ENCODE measurements at regions not wholly inside any gene's neighbourhood (a gene's known extent, or its start where the extent isn't known, plus 50 kb on each side); places are given as distances from the start of the nearest gene placed in this dataset.

DNA sequence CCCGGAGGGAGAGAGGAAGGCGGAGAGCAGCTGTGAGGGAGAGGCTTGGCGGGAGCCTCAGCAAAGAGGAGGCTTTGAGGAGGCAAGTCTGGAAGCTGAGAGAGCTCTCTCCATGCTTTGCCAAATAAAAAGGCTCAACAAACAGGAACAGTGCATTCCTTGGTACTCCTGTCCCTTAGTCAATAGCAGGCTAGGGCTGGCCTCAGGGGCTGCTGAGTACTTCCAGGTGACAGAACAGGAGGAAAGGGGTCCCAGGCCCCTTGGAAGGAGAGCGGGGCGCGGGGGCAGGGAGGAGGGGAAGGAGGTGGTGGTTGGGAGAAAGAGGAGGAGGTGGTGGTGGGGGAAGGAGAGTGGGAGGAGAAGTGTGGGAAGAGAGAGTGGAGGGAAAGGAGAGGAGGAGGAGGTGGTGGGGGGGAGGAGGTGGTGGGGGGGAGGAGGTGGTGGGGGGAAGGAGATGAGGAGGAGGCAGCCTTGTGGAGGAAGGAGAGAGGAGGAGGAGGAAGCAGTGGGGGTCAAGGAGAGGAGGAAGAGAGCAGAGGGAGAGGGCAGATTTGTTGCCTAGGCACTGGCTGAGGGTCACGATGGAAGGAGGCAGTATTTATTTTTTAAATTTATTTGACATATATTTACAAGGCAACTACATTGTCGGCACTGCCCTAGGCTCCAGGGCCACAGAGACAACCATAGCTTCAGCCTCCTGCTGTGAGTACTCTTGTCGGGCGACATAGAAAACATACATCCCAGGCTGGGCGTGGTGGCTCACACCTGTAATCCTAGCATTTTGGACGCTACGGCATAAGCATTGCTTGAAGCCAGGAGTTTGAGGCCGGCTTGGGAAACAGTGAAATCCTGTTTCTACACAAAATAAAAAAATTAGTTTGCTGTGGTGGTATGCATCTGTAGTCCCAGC lies 74.2 kb upstream of the ZBED5 start:
- DNase-seq (ENCODE audit: low read depth), result no peak
- in situ Hi-C loops (cut with HindIII; ENCODE audit: low pct_unique_long_range_greater_than_20kb, low sequenced_read_pairs), result no loop called here

DNA sequence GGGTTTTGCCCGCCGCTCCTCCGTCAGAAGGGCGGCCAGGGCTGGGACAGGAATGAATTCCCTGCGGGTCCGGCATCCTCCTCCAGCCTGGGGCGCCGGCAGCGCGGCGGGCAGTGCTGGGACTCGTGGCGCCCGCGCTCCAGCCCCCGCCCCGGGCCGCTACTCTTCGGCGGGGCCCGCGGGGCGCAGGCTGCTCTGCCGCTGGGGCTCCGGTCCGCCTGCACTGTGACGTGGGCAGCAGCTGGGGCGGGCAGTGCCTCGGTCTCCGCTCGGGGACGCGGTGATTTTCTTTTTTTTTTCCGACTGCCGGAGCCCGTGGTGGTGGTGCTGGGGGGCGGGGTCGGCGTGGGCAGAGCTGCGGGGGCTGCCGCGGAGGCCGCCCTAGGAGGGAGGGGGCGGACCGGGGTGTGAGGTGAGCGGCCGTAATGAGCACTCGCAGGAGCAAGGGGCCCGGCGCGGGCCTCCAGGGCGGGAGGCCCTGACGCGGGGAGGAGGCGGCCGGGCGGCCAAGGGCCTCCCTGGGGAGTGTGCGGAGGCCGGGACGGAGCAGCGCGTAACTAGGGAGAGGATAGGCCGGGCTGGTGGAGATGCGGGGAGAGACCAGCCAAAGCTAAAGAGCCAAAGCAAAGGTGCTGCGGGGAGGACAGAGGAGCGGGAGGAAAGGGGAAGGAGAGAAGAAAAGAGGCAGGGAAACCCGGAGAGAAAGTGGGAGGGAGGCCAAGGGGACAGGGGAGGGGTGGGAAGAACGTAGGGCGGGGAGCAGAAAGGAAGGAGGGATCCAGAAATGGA lies 73.3 kb upstream of the ZBED5 start:
- in situ Hi-C loops (cut with HindIII; ENCODE audit: low pct_unique_long_range_greater_than_20kb, low sequenced_read_pairs), result no loop called here
- peak; percentile 83 for DNase-seq (ENCODE audit: low read depth)

DNA sequence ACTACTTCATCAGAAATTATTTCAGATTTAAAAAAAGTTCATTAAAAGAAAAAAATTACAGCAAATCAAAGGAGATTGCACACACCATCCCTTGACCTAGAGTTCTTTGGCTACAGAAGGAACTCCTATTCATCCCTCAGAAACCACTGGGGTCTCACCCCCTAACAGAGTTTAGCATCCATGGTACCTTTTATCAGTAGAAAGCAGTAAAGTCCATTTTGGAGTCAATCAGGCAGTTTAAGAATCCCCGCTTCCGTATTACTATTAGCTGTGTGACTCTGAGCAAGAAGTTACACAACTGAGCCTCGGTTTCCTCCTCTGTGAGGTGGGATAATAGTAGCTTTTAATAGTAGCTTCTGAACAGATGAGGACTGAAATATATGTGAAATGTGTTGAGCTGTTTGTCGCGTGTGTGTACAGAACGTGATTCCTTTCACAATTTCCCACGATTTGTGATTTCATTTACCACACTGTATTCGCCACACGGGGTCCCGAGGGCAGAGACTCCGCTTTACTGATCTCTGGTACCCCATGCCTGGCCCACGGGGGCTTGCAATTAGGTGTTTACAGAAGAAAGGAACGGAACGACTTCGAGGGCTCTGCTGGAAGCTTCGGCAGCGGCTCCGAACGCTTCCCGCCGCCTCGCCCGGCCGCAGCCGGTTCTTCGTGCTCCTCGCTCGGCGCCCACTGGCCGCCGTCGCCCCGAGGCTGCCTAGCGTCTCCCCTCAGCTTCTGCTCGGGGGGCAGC lies 72.5 kb upstream of the ZBED5 start:
- no peak for DNase-seq (ENCODE audit: low read depth)
- in situ Hi-C loops (cut with HindIII; ENCODE audit: low pct_unique_long_range_greater_than_20kb, low sequenced_read_pairs), result no loop called here

DNA sequence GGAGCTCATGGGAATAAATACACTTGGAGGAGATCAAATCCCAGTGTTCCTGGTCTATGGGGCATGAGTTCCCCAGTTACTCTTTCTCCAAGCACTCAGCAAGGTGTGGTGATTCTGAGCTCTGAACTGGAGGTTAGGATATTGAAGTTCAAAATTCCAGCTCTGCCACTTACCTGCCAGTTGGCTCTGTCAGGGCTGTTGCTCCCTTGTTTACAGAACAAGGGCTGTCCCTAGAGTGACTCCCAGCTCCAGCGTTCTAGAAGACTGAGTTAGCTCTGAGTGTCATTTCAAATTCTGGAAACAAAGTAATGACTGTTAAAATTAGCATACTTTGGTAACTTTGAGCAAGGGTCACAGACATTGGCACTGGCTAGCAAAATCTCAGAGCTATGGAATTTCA lies 69.7 kb upstream of the ZBED5 start:
- peak; percentile 47 for DNase-seq (ENCODE audit: low read depth)
- in situ Hi-C loops (cut with HindIII; ENCODE audit: low pct_unique_long_range_greater_than_20kb, low sequenced_read_pairs), result no loop called here

DNA sequence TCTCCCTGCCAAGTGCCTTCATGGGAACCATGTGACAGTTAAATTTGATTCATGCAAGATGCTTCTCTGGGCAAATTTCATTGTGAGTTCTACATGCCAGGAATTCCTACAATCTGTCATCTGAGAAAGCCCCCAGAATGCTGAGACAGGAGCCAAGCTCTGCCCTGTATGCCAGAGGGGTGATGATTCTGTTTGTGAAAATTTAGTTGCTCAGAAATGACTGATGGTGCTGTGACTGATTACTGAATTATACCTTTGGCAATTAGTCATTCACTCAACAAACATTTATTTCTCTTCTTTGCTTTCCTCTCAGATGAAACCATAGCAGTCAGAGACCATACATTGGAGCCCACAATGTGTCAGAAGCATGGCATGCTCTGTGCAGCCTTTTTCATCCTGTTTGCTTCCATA lies 69.0 kb upstream of the ZBED5 start:
- DNase-seq (ENCODE audit: low read depth), result peak; percentile 26
- in situ Hi-C loops (cut with HindIII; ENCODE audit: low pct_unique_long_range_greater_than_20kb, low sequenced_read_pairs), result no loop called here

DNA sequence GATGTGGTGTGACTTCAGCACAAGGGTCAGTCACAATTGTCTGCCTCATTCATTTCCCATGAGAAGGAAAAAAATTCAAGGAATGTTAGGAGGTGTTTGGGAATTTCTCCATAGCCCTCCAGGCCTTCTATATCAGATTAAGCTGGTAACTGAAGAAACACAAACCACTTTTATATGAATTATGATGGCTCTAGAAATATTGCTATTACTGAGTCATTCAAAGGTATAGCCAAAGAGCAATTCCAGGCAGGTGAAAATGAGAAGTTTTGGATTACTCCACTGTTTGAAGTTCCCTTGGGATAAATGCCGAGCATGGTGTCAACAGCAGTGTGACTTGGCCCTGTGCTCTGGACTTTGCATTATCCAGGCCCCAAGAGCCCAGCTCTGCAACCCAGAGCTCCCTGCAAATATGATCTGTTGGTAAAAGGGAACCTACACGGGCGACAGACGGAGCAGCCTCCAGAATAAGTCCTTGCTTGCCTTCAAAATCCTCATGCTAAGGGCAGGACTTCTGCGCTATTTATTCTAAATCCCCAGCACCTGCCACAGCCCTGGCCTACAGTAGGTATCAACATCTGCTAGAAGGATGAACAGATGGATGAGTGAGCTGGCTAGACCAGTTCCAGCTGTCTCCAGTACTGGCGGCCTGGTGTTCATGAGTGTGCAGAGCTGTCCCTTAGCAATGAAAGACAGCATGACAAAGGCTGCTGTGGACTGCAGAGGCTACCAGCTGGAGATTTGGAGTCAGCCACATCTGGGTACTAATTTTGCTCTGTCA lies 67.5 kb upstream of the ZBED5 start:
- DNase-seq (ENCODE audit: low read depth), result no peak
- in situ Hi-C loops (cut with HindIII; ENCODE audit: low pct_unique_long_range_greater_than_20kb, low sequenced_read_pairs), result no loop called here

DNA sequence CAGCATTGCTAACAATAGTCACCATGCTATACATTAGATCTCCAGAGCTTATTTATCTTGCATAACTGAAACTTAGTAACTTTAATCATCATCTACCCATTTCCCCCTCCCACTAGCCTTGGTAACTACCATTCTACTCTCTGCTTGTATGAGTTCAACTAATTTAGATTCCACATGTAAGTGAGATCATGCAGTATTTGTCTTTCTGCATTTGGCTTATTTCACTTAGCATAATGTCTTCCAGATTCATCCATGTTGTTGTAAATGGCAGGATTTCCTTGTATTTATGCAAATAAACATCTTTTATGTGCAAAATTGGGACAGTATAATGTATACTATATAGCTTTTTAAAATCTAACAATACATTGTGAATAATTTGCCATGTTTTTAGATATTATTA lies 66.0 kb upstream of the ZBED5 start:
- in situ Hi-C loops (cut with HindIII; ENCODE audit: low pct_unique_long_range_greater_than_20kb, low sequenced_read_pairs), result no loop called here

DNA sequence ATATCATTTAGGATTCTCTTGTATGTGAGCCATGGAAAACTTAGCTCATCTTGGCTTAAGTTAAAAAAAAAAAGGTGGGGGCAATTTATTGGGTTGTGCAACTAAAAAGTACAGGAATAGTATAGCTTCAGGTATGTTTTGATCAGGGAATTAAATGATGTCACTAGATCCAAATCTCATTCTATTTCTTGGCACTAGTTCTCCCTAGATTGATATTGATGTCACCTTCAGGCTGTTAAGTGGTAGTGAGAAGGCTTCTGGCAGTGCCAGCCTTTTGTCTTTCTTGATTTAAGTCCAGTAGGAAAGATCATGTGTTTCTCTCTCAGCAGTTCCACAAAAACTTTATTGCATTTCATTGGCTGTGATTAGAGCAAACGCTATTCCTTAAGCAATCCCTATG lies 65.0 kb upstream of the ZBED5 start:
- DNase-seq (ENCODE audit: low read depth), result no peak
- in situ Hi-C loops (cut with HindIII; ENCODE audit: low pct_unique_long_range_greater_than_20kb, low sequenced_read_pairs), result no loop called here

More for the DNA sequence above, 66.0 kb upstream of the ZBED5 start:
- no peak for DNase-seq (ENCODE audit: low read depth)

DNA sequence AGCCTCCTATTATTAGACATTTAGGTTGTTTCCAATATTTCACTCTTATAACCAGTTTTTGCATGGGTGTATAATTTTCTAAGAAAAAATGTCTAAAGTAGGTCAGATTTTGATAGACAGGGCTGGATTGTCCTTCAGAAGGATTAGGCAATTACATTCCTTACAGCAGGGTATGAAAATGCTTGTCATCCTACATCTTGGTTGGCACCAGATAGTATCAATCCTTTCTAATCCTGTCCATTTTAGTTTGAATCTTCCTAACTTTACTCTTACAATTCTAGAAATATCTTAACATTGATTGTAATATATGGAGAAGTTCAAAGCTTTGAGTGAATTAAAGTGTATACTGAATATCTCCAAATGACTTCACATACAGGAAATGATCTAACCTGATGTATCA lies 63.0 kb upstream of the ZBED5 start:
- no peak for DNase-seq (ENCODE audit: low read depth)
- in situ Hi-C loops (cut with HindIII; ENCODE audit: low pct_unique_long_range_greater_than_20kb, low sequenced_read_pairs), result no loop called here

DNA sequence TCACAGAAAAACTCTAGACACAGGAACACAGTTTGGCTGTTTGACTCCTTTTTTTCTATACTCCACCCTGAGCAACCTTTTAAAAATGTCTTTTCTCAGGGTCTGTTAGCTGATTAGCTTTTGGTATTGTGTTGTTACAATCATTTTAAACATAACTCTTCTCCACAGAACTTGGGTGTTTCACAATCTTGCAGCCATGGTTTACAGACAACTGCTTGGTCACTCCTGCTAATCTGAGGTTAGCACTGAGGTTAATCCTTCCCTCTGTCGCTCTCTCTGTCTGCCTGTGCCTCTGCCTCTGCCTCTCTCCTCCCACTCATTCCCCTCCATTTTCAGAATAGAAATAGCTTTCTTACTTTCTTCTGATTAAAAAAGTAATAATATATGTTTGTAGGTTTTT lies 62.4 kb upstream of the ZBED5 start:
- in situ Hi-C loops (cut with HindIII; ENCODE audit: low pct_unique_long_range_greater_than_20kb, low sequenced_read_pairs), result no loop called here
- DNase-seq (ENCODE audit: low read depth), result no peak

DNA sequence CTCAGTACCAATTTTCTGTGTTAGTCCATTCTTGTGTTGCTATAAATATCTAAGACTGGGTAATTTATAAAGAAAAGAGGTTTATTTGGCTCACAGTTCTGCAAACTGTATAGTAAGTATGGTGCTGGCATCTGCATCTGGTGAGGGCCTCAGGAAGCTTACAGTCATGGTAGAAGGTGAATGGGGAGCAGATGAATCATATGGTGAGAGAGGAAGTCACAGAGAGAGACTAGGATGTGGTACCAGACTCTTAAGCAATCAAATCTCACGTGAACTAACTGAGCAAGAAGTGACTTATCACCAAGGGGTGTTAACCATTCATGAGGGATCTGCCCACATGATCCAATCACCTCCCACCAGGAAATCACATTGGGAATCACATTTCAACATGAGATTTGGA lies 60.8 kb upstream of the ZBED5 start:
- no peak for DNase-seq (ENCODE audit: low read depth)
- in situ Hi-C loops (cut with HindIII; ENCODE audit: low pct_unique_long_range_greater_than_20kb, low sequenced_read_pairs), result no loop called here

DNA sequence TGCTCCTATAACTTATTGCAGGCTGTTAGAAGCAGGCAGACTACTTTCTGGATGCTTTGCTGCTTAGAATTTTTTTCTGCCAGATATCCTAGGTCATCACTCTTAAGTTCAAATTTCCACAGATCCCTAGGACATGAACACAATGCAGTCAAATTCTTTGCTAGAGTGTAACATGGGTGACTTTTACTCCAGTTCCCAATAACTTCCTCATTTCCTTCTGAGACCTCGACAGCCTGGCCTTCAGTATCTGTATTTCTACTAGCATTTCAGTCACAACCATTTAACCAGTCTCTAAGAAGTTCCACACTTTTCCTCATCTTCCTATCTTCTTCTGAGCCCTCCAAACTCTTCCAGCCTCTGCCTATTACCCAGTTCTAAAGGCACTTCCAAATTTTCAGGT lies 60.4 kb upstream of the ZBED5 start:
- in situ Hi-C loops (cut with HindIII; ENCODE audit: low pct_unique_long_range_greater_than_20kb, low sequenced_read_pairs), result no loop called here
- DNase-seq (ENCODE audit: low read depth), result no peak

DNA sequence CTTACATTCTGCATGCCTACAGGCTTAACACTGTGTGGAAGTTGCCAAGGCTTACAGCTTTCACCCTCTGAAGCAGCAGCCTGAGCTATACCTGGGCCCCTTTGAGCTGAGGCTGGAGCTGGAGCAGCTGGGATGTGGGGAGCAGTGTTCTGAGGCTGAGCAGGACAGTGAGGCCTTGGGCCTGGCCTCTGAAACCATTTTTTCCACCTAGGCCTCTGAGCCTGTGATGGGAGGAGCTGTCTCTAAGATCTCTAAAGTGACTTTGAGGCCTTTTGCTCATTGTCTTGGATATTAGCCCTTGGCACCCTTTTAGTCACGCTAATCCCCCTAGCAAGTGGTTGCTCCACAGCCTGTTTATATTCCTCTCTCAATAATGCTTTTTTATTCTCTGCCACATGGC lies 59.9 kb upstream of the ZBED5 start:
- in situ Hi-C loops (cut with HindIII; ENCODE audit: low pct_unique_long_range_greater_than_20kb, low sequenced_read_pairs), result no loop called here
- no peak for DNase-seq (ENCODE audit: low read depth)

DNA sequence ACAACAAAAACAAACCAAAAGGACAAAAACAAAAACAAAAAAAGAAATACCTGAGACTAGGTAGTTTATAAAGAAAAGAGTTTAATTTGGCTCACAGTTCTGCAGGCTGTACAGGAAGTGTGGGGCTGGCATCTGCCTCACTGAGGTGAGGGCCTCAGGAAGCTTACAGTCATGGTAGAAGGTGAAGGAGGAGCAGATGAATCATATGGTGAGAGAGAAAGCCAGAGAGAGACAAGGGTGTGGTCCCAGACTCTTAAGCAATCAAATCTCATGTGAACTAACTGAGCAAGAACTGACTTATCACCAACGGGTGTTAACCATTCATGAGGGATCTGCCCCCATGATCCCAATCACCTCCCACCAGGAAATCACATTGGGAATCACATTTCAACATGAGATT lies 58.8 kb upstream of the ZBED5 start:
- DNase-seq (ENCODE audit: low read depth), result no peak
- in situ Hi-C loops (cut with HindIII; ENCODE audit: low pct_unique_long_range_greater_than_20kb, low sequenced_read_pairs), result no loop called here

DNA sequence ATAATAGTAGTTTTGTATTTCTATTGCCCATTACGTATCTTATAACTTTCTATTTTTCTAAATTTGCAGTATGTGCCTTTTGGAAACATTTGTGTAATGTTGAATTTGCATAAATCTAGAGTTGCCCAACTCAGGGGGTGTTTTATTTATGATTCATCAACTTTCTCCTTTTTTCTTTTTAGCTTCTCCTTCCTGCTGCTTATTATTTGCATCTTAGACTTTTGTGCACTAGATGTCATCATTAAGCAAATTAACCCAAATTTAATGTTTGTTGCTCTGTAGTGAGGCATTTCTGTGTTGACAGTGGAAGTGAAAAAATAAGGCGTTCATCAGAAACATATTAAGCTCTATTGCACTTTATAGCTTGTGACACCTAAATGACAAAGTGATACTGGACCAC lies 56.2 kb upstream of the ZBED5 start:
- DNase-seq (ENCODE audit: low read depth), result no peak
- in situ Hi-C loops (cut with HindIII; ENCODE audit: low pct_unique_long_range_greater_than_20kb, low sequenced_read_pairs), result no loop called here

DNA sequence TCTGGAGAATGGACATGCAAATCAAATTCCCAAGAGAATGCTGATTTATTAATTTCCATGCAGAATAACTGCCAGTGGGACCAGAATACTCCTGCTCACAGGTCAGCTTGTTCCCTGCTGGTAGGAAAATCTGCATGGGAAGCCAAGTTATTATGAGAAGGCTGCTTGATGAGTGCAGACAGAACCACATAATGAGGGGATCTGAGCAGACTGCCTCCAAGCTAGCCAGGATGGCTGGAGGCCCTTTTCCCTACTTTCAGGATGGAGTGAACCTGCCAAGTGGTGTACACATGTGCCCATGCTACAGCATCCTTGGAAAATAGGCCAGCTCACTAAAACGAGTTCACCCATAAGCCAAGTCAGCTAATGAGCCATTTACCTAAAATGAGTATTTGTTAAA lies 55.2 kb upstream of the ZBED5 start:
- in situ Hi-C loops (cut with HindIII; ENCODE audit: low pct_unique_long_range_greater_than_20kb, low sequenced_read_pairs), result no loop called here
- DNase-seq (ENCODE audit: low read depth), result no peak

DNA sequence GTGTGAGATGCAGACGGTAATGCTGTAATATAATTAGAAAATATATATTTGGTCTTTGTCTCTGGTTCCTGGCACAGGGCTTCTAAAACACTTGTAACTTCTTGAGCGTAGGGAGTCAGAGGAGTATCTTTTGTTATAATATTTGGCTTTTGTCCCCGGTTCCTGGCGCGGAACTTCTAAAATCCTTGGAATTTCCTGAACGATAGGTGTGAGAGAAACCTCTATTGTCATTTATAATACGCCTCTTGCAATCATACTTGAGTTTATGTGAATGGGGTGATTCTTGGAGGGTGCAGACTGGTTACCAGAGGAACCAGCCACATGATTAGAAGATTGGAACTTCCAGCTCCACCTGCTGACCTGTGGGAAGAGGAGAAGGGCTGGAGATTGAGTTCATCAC lies 54.1 kb upstream of the ZBED5 start:
- DNase-seq (ENCODE audit: low read depth), result no peak
- in situ Hi-C loops (cut with HindIII; ENCODE audit: low pct_unique_long_range_greater_than_20kb, low sequenced_read_pairs), result no loop called here

DNA sequence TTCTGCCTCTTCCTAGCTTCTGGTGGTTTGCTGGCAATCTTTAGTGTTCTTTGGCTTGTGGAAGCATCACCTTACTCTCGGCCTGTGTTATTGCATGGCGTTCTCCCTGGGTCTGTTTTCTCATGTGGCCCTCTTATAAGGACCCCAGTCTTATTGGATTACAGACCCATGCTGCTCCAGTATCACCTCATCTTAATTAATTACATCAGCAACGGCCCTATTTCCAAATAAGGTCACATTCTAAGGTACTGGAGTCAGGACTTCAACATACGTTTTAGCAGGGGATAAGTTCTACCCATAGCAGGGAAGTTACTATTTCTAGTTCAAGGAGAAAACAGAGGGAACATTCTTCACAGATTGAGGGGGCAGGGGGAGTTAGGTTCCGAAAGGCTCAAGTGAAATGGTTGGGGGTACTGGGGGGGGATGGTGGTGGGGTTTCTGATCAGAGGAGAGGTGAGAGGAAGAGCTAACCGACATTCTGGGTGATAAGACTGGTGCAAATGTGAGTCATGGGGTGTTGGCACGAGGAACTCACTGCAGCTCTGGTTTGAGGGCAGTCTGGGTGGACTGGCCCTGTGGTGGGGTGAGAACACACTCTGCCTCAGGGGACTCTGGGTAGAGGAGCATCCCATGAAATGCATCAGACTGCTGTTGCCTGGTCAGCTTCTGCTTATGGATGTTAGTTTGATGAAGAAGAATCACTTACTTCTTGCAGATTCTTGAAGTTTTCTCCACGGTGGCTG lies 51.5 kb upstream of the ZBED5 start:
- no peak for DNase-seq (ENCODE audit: low read depth)
- in situ Hi-C loops (cut with HindIII; ENCODE audit: low pct_unique_long_range_greater_than_20kb, low sequenced_read_pairs), result no loop called here

Data from Caki2 (cell line).